B cell (primary cell): ENCODE measurements at regions not wholly inside any gene's neighbourhood (a gene's known extent, or its start where the extent isn't known, plus 50 kb on each side); places are given as distances from the start of the nearest gene placed in this dataset.

Experiments used
- CTCF ChIP-seq: fragments of 200-600 bp; IDR thresholded peaks from one replicate; pipeline ENCODE4 v1.8.0; 2022; ENCODE audit warnings: antibody characterized with exemption, mild to moderate bottlenecking
- EZH2 ChIP-seq: IDR thresholded peaks from 2 replicates; pipeline ENCODE4 v1.6.1; 2012; ENCODE audit warnings: borderline replicate concordance, low read depth, mild to moderate bottlenecking, moderate library complexity, low read length; ENCODE audit not compliant: insufficient read depth, poor library complexity, severe bottlenecking

GRCh38 chr18:76610933-76611749, 116.1 kb upstream of the ZNF516 start:
- no peak for TF ChIP-seq EZH2
- TF ChIP-seq CTCF = no peak
